Prostate gland (tissue), 2 donors: ENCODE measurements at regions not wholly inside any gene's neighbourhood (a gene's known extent, or its start where the extent isn't known, plus 50 kb on each side); places are given as distances from the start of the nearest gene placed in this dataset.
"Not testable (repeated sequence)": the region's sequence is repeated elsewhere in the genome, so short reads cannot be mapped to it uniquely, and the experiment has no call there.

ENCODE experiments used
- DNase-seq: peaks from one replicate; pipeline ENCODE4 v3.0.0-alpha.2; 2019; ENCODE audit warnings: low spot score
- H3K27ac ChIP-seq, 2 donors: fragments of 200-600 bp; sonication (generic); 2 replicates each; pipeline ENCODE4 v1.5.1; 2017 to 2019
- H3K27me3 ChIP-seq: fragments of 200-600 bp; sonication (generic); replicated peaks from 2 replicates; pipeline ENCODE4 v1.5.1; 2019; ENCODE audit not compliant: insufficient read depth
- H3K36me3 ChIP-seq, 2 donors: fragments of 200-600 bp; sonication (generic); 1 replicate in 1 of 2; 2 replicates in 1 of 2; pipeline versions ENCODE4 v1.5.1 to v1.8.1; 2017 to 2019
- H3K4me1 ChIP-seq: fragments of 200-600 bp; sonication (generic); replicated peaks from 2 replicates; pipeline ENCODE4 v1.5.1; 2019
- H3K4me3 ChIP-seq, 2 donors: fragments of 200-600 bp; sonication (generic); 2 replicates each; pipeline ENCODE4 v1.5.1; 2017 to 2019
- H3K9me3 ChIP-seq: fragments of 200-600 bp; sonication (generic); 2 replicates; pipeline ENCODE4 v1.5.1; 2017
- WGBS: methylation state at CpG from one replicate; pipeline ENCODE4 v1.1.5; 2018; 5-methylcytosine and 5-hydroxymethylcytosine counted together
- intact Hi-C: fragments of 100-400 bp; cut with DNase I; formaldehyde crosslinking; loops from one replicate; pipeline ENCODE4 v1.14.2; 2022

DNA sequence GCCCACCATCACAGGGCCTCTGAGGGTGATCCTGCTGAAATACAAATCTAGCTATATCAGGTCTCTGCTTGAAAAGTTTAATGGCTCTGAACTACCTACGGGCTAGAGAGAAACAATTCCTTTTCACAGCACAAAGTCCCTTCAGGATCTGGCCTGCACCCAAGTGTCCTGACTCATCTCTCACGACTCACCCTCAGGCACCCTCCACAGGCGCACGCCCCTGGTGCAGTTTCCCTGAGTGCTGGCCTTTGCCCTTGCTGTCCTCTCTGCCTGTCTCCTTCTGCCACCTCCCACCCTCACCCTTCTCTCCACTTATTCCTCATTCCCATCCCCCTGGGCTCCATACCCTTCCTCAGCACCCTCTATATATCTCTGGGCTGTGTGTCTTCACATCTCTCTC lies 901.7 kb downstream of the TUBA3C start:
- H3K27ac ChIP-seq, H3K4me3 ChIP-seq, intact Hi-C loops, H3K36me3 ChIP-seq, DNase-seq, H3K9me3 ChIP-seq, H3K4me1 ChIP-seq, H3K27me3 ChIP-seq: not testable (repeated sequence)
- WGBS = 75% methylated on average over 4 of the region's 4 CpGs

- H3K36me3 ChIP-seq, H3K9me3 ChIP-seq, intact Hi-C loops, DNase-seq, H3K4me3 ChIP-seq, H3K27me3 ChIP-seq, H3K4me1 ChIP-seq, H3K27ac ChIP-seq: not testable (repeated sequence)
- WGBS = 88% methylated on average over 7 of the region's 12 CpGs
Measured at GRCh38 chr13:18277372-18277771, 904.3 kb downstream of the TUBA3C start.

- H3K36me3 ChIP-seq, H3K27ac ChIP-seq, H3K9me3 ChIP-seq, intact Hi-C loops, DNase-seq, H3K4me1 ChIP-seq, H3K27me3 ChIP-seq, H3K4me3 ChIP-seq: not testable (repeated sequence)
- WGBS = 60% methylated on average over 1 of the region's 6 CpGs
Measured at GRCh38 chr13:18276280-18276679, 905.3 kb downstream of the TUBA3C start.

DNA sequence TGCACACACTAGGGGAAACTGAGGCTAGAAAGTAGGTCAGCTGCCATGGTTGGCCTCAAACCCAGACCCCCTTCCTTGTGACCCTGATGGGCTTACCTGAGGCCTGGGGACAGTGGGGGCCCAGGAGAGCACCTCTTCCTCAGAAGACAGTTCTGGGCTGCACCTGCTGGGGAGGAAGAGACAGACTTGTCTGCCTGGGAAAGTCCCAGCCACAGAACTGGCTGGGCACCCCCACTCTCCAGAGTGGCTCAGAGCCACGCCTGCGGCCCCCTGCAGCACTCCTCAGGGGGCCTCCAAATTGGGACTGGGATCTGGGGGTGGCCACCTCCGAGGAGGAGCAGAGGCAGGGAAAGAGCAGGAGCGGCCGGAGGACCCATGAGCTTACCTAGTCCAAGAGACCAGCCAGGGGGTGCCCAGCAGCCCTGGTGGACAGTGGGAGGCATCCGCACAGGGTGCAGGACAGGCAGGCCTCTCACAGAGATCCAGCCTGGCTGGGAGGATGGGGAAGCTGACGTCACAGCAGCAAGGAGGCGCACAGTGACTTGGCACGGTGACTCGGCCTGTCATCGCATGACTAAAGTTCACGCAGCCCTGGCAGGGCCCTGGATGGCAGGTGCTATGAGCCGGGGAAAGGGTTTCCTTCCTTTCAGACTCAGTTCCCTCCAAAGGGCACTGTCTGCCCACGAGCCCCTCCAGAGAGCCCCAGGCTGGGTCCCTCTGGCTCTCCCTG lies 907.7 kb downstream of the TUBA3C start:
- H3K4me1 ChIP-seq, DNase-seq, H3K9me3 ChIP-seq, intact Hi-C loops, H3K27me3 ChIP-seq, H3K27ac ChIP-seq, H3K36me3 ChIP-seq, H3K4me3 ChIP-seq: not testable (repeated sequence)
- WGBS = 100% methylated on average over 1 of the region's 14 CpGs

DNA sequence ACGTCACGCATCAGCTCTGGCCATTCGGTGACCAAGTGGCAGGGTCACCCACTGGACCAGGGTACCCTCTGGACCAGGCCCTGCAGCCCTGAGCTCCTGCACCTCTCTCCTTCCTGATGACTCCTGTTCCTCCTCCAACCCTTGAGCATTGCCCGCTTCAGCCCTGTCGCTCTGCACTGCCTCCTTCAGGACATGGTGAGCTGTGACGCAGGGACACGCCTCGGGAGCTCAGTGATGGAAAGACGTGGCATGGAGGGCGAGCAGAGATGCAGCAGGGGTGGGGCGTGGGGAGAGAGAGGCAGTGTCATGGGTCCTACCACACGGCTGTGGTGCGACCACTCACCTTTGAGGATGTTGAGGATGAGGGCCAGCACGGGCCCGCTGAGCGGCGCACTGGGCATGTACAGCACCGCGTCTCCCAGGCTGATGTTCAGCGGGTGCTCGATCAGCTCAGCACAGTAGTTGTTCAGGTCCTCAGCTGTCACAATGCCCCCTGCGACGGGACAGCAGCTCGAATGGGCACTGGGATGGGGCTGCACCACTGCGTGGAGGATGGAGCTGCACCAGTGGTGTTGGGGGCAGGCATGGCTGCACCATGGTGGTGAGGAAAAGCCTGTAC lies 922.7 kb downstream of the TUBA3C start:
- 94% methylated on average over 9 of the region's 25 CpGs for WGBS
- intact Hi-C loops, DNase-seq, H3K9me3 ChIP-seq, H3K4me3 ChIP-seq, H3K27ac ChIP-seq, H3K4me1 ChIP-seq, H3K27me3 ChIP-seq, H3K36me3 ChIP-seq: not testable (repeated sequence)

DNA sequence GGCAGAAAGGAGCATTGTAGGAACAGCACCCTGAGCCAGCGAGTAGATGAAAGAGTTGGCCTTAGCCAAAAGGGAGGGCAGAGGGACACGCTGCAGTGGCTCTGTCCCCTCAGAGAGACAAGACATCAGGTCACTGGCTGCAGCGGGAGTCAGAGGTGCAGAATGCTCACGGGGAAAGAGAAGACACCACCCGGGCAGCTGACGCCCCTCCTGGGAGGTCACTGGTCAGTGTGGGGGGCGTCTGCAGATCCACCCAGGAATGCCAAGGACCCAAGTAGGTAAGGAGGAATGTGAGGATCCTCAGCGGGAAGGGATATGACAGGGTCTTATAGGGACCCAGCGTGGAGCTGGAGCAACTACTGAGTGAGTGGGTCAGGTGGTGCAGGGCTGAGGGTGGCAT lies 923.9 kb downstream of the TUBA3C start:
- H3K9me3 ChIP-seq, intact Hi-C loops, H3K4me1 ChIP-seq, H3K4me3 ChIP-seq, DNase-seq, H3K27ac ChIP-seq, H3K27me3 ChIP-seq, H3K36me3 ChIP-seq: not testable (repeated sequence)
- WGBS = 82% methylated on average over 8 of the region's 9 CpGs

DNA sequence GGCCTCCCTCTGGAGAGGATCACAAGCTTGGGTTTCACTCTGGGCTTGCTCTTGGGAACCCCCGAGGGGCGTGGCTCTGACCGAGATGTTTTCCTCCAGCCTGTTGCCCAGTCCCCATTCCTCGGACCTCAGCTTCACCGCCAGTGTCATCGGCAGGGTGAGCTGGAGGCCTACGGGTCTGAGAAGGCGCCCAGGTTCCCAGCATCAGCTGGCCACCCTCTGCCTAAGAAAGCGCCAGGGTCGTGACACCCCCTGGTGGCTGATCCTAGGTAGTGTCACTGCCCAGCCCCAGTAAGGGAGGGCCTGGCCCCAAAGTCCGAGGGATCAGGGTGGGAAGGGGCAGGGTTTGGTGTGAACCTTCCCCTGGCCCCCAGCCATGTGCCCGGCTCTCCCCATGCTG lies 928.8 kb downstream of the TUBA3C start:
- H3K9me3 ChIP-seq, H3K36me3 ChIP-seq, H3K27me3 ChIP-seq, H3K4me3 ChIP-seq, intact Hi-C loops, DNase-seq, H3K4me1 ChIP-seq, H3K27ac ChIP-seq: not testable (repeated sequence)
- WGBS = 73% methylated on average over 3 of the region's 12 CpGs

GRCh38 chr13:18248533-18249240 lies 932.9 kb downstream of the TUBA3C start:
- WGBS = 89% methylated on average over 10 of the region's 12 CpGs
- H3K27ac ChIP-seq, H3K4me1 ChIP-seq, H3K36me3 ChIP-seq, H3K4me3 ChIP-seq, H3K27me3 ChIP-seq, DNase-seq, intact Hi-C loops, H3K9me3 ChIP-seq: not testable (repeated sequence)

GRCh38 chr13:18240086-18240485 lies 941.5 kb downstream of the TUBA3C start:
- H3K4me3 ChIP-seq, H3K4me1 ChIP-seq, intact Hi-C loops, H3K27me3 ChIP-seq, DNase-seq, H3K9me3 ChIP-seq, H3K36me3 ChIP-seq, H3K27ac ChIP-seq: not testable (repeated sequence)
- WGBS = 63% methylated on average over 3 of the region's 3 CpGs

GRCh38 chr13:18238586-18238985 lies 943.0 kb downstream of the TUBA3C start:
- WGBS = 58% methylated on average over 5 of the region's 5 CpGs
- intact Hi-C loops, H3K27me3 ChIP-seq, H3K4me1 ChIP-seq, DNase-seq, H3K9me3 ChIP-seq, H3K4me3 ChIP-seq, H3K36me3 ChIP-seq, H3K27ac ChIP-seq: not testable (repeated sequence)
